OCI-LY3 (cell line): ENCODE measurements at regions not wholly inside any gene's neighbourhood (a gene's known extent, or its start where the extent isn't known, plus 50 kb on each side); places are given as distances from the start of the nearest gene placed in this dataset.

ENCODE experiments used
- EZH2phosphoT487 ChIP-seq: fragments of 200-600 bp; shearing (Covaris generic); IDR thresholded peaks from 2 replicates; pipeline ENCODE4 v1.6.1; 2018; ENCODE audit warnings: antibody characterized with exemption, mixed run types, low read depth
- TF ChIP-seq, protein P1 (sequence below): fragments of 200-600, 300-600 bp; sonication (generic); IDR thresholded peaks from 2 replicates; pipeline ENCODE4 v1.5.1; 2014; ENCODE audit warnings: antibody characterized with exemption, low read length, low read depth

DNA sequence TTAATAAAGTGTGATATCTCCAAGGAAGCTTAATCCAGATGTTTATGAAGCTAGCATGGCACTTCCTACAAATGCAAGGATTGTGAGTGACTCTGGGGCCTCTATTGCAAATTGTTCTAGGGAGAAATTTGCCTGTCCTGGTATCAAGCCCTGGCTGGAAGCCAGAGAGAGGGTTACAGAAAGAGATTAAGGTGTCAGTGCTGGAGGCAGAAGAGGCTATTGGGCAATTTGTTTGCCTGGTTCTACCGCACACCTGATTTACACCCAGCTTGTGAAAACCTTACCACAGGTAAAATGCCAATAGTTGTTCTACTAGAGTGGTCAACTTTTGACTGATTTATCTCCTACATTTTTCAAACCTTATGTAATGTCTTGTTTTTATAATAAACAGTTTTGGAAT lies 186.7 kb upstream of the FAT1 start:
- TF ChIP-seq, protein P1, sequence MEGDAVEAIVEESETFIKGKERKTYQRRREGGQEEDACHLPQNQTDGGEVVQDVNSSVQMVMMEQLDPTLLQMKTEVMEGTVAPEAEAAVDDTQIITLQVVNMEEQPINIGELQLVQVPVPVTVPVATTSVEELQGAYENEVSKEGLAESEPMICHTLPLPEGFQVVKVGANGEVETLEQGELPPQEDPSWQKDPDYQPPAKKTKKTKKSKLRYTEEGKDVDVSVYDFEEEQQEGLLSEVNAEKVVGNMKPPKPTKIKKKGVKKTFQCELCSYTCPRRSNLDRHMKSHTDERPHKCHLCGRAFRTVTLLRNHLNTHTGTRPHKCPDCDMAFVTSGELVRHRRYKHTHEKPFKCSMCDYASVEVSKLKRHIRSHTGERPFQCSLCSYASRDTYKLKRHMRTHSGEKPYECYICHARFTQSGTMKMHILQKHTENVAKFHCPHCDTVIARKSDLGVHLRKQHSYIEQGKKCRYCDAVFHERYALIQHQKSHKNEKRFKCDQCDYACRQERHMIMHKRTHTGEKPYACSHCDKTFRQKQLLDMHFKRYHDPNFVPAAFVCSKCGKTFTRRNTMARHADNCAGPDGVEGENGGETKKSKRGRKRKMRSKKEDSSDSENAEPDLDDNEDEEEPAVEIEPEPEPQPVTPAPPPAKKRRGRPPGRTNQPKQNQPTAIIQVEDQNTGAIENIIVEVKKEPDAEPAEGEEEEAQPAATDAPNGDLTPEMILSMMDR = no peak
- TF ChIP-seq EZH2phosphoT487 = no peak
